ENCODE measurements at regions not wholly inside any gene's neighbourhood (a gene's known extent, or its start where the extent isn't known, plus 50 kb on each side); places are given as distances from the start of the nearest gene placed in this dataset.

- TF ChIP-seq, protein P1, sequence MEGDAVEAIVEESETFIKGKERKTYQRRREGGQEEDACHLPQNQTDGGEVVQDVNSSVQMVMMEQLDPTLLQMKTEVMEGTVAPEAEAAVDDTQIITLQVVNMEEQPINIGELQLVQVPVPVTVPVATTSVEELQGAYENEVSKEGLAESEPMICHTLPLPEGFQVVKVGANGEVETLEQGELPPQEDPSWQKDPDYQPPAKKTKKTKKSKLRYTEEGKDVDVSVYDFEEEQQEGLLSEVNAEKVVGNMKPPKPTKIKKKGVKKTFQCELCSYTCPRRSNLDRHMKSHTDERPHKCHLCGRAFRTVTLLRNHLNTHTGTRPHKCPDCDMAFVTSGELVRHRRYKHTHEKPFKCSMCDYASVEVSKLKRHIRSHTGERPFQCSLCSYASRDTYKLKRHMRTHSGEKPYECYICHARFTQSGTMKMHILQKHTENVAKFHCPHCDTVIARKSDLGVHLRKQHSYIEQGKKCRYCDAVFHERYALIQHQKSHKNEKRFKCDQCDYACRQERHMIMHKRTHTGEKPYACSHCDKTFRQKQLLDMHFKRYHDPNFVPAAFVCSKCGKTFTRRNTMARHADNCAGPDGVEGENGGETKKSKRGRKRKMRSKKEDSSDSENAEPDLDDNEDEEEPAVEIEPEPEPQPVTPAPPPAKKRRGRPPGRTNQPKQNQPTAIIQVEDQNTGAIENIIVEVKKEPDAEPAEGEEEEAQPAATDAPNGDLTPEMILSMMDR (conservative IDR thresholded peaks at IDR 0.05; ENCODE audit: low read depth in 2 of 2), result no peak
- TF ChIP-seq NANOG (IDR thresholded peaks at IDR 0.05; ENCODE audit: borderline replicate concordance) (no peak), STAT1 (IDR thresholded peaks at IDR 0.05; ENCODE audit: unreplicated experiment) (no peak), CREB1 (CRISPR knock-in tag; IDR thresholded peaks at IDR 0.05; ENCODE audit: low read depth) (no peak)
- TF ChIP-seq, protein P2, sequence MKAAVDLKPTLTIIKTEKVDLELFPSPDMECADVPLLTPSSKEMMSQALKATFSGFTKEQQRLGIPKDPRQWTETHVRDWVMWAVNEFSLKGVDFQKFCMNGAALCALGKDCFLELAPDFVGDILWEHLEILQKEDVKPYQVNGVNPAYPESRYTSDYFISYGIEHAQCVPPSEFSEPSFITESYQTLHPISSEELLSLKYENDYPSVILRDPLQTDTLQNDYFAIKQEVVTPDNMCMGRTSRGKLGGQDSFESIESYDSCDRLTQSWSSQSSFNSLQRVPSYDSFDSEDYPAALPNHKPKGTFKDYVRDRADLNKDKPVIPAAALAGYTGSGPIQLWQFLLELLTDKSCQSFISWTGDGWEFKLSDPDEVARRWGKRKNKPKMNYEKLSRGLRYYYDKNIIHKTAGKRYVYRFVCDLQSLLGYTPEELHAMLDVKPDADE (IDR thresholded peaks at IDR 0.05), result no peak
- TF ChIP-seq, protein P3, sequence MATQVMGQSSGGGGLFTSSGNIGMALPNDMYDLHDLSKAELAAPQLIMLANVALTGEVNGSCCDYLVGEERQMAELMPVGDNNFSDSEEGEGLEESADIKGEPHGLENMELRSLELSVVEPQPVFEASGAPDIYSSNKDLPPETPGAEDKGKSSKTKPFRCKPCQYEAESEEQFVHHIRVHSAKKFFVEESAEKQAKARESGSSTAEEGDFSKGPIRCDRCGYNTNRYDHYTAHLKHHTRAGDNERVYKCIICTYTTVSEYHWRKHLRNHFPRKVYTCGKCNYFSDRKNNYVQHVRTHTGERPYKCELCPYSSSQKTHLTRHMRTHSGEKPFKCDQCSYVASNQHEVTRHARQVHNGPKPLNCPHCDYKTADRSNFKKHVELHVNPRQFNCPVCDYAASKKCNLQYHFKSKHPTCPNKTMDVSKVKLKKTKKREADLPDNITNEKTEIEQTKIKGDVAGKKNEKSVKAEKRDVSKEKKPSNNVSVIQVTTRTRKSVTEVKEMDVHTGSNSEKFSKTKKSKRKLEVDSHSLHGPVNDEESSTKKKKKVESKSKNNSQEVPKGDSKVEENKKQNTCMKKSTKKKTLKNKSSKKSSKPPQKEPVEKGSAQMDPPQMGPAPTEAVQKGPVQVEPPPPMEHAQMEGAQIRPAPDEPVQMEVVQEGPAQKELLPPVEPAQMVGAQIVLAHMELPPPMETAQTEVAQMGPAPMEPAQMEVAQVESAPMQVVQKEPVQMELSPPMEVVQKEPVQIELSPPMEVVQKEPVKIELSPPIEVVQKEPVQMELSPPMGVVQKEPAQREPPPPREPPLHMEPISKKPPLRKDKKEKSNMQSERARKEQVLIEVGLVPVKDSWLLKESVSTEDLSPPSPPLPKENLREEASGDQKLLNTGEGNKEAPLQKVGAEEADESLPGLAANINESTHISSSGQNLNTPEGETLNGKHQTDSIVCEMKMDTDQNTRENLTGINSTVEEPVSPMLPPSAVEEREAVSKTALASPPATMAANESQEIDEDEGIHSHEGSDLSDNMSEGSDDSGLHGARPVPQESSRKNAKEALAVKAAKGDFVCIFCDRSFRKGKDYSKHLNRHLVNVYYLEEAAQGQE (IDR thresholded peaks at IDR 0.05; ENCODE audit: unreplicated experiment), result no peak
Observed at GRCh38 chr1:208537198-208537597, 293.0 kb upstream of the PLXNA2 start (continued).

DNA sequence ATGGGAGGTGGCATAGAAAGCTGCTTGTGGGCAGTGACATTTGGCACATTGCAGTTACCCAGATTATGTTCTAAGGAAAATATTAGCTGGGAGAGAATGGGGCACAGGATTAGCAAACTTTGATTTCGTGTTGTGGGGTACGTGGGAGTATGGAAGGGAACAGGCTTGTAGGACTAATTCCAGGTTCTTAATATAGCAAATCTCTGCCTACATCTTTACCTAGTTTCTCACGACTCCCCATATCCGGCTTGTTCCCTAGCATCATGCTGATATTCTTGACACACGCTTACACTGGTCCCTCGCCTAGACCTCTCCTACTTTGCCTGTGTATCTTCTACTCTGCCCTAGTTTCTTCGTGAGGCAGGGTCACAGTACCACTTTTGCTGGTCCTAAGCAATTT lies 293.9 kb upstream of the PLXNA2 start:
- Histone ChIP-seq H2AFZ (0 out of 2 replicates have a peak overlapping the region, but pooled peaks have one; percentile 43), H3K79me2 (replicated peaks; ENCODE audit: insufficient read depth) (no peaks in the 10 kb centered on the region), H3F3A (replicated peaks; ENCODE audit: low read depth) (no peaks in the 10 kb centered on the region), H3K4me2 (no peak overlapping the region), H3K27me3 (ENCODE audit: insufficient read depth) (no peaks in the 10 kb centered on the region), H4K20me1 (replicated peaks; ENCODE audit: insufficient read depth) (no peaks in the 10 kb centered on the region; the same call in 1 of the 2 replicates), H3K4me3 (no peak overlapping the region), H3K9me2 (ENCODE audit: insufficient read depth) (no peaks in the 10 kb centered on the region), H3K4me1 (ENCODE audit: insufficient read depth) (no peaks in the 10 kb centered on the region), H3K27ac (ENCODE audit: low read depth) (no peak overlapping the region), H3K36me3 (ENCODE audit: insufficient read depth) (no peaks in the 10 kb centered on the region)
- ATAC-seq (no peak), DNase-seq (ENCODE audit: low spot score) (no peak)
- no peak overlapping the region for H3K4me3 Mint-ChIP-seq
- H3K27ac Mint-ChIP-seq, result no peak overlapping the region
- H3K27me3 Mint-ChIP-seq (ENCODE audit: insufficient read depth, low read depth, poor library complexity), result no peaks in the 10 kb centered on the region
- H3K9me3 Mint-ChIP-seq, result no peaks in the 10 kb centered on the region
- peaks cover 21% of the 10 kb centered on the region for H3K4me1 Mint-ChIP-seq
- no peaks in the 10 kb centered on the region for H3K36me3 Mint-ChIP-seq (ENCODE audit: low read depth)
- TF ChIP-seq, protein P3 (IDR thresholded peaks at IDR 0.05; ENCODE audit: unreplicated experiment), result no peak
- no peak for TF ChIP-seq ZNF331 (CRISPR knock-in tag; IDR thresholded peaks at IDR 0.05; ENCODE audit: low read depth)
- no peak for TF ChIP-seq ZNF114 (CRISPR knock-in tag; IDR thresholded peaks at IDR 0.05)
- TF ChIP-seq NANOG (IDR thresholded peaks at IDR 0.05; ENCODE audit: borderline replicate concordance), result no peak
- TF ChIP-seq, protein P2 (IDR thresholded peaks at IDR 0.05), result no peak
- TF ChIP-seq CREB1 (CRISPR knock-in tag; IDR thresholded peaks at IDR 0.05; ENCODE audit: low read depth), result no peak
- TF ChIP-seq, protein P1 (conservative IDR thresholded peaks at IDR 0.05; ENCODE audit: low read depth in 2 of 2), result no peak
- no peak for TF ChIP-seq STAT1 (IDR thresholded peaks at IDR 0.05; ENCODE audit: unreplicated experiment)
- TF ChIP-seq EZH2phosphoT487 (IDR thresholded peaks at IDR 0.05; ENCODE audit: unreplicated experiment), result no peak
- no peak for TF ChIP-seq EZH2 (IDR thresholded peaks at IDR 0.05; ENCODE audit: low read depth, unreplicated experiment)
- no peak for TF ChIP-seq JUNB (IDR thresholded peaks at IDR 0.05; ENCODE audit: unreplicated experiment)

Data from GM23338 (cell line).